NCI-H345 treated with DMSO at 0.1 percent for 48 hours (cell line): ENCODE measurements at regions not wholly inside any gene's neighbourhood (a gene's known extent, or its start where the extent isn't known, plus 50 kb on each side); places are given as distances from the start of the nearest gene placed in this dataset.
"Not testable (repeated sequence)": the region's sequence is repeated elsewhere in the genome, so short reads cannot be mapped to it uniquely, and the experiment has no call there.

Experiments used
- DNase-seq: peaks from one replicate; lab custom pipeline; 2025; ENCODE audit not compliant: unreplicated experiment; lab: John Stamatoyannopoulos, UW

DNA sequence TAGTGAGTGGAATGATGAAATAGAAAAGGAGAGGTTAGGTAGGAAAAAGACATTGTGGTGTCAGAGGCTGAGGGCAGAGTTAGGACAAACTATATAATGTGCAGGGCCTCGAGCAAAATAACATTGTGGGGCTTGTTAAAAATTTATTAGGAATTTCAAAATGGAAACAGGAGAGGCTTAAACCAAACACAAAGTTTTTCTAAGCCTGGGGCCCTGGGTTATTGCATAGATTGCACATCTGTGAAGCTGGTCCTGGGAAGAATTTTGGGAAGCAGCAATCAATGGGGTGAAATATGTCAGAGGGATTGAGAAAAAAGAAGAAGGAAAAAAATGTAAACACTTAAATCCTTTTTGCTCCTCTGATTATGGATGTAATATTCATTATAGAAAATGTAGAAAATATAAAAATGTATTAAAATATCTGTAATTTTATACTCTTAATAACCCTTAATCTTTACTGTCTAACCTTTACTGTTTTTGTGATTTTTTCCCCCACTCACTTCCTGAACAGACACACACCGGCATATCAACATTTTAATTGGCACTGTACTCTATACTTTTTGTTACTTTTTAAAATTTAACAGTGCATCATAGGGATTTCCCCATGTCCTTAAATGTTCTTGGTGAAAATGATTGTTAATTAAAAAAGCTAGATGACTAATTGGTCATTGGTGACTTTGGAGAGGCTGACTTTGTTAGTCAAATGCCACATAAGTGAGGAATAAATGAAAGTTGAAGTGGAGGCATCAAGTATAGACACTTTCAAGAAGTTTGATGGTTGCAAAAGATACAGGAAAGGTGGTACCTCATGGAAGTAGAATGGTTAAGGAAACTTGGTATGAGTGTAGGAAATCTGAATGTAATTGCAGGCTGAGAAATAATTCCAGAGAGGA lies 183.4 kb downstream of the NFKBIZ start:
- no peak for DNase-seq

- no peak for DNase-seq
Measured at GRCh38 chr3:102034639-102035451, 185.5 kb downstream of the NFKBIZ start.

GRCh38 chr3:102036017-102036416 lies 186.7 kb downstream of the NFKBIZ start:
- DNase-seq, result no peak

- DNase-seq, result no peak
Measured at GRCh38 chr3:102036472-102036871, 187.2 kb downstream of the NFKBIZ start.

DNA sequence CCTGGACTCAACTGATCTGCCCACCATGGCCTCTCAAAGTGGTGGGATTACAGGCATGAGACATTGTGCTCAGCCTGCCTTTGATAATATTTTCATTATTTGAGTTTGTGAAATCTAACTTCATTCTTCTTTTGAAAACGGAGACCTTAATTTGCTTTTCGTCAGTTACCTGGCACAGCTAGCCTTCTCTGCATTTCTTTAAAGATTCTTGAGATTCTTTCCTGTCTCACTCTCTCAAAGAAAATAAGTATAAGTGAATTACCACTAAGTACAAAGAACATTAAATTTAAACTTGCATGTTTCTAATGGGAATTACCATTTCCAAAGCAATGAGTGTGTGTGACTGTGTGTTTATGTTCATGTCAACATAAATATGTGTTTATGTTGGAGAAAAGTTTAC lies 187.9 kb downstream of the NFKBIZ start:
- DNase-seq, result no peak

- no peak for DNase-seq
Measured at GRCh38 chr3:102037791-102038190, 188.5 kb downstream of the NFKBIZ start.

GRCh38 chr3:102038477-102039142 lies 189.3 kb downstream of the NFKBIZ start:
- DNase-seq, result no peak

DNA sequence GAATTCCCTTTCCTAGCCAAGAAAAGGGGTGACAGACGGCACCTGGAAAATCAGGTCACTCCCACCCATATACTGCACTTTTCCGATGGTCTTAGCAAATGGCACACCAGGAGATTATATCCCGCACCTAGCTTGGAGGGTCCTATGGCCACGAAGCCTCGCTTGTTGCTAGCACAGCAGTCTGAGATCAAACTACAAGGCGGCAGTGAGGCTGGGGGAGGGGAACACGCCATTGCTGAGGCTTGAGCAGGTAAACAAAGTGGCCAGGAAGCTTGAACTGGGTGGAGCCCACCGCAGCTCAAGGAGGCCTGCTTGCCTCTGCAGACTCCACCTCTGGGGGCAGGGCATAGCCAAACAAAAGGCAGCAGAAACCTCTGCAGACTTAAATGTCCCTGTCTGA lies 190.8 kb downstream of the NFKBIZ start:
- DNase-seq, result not testable (repeated sequence)

DNA sequence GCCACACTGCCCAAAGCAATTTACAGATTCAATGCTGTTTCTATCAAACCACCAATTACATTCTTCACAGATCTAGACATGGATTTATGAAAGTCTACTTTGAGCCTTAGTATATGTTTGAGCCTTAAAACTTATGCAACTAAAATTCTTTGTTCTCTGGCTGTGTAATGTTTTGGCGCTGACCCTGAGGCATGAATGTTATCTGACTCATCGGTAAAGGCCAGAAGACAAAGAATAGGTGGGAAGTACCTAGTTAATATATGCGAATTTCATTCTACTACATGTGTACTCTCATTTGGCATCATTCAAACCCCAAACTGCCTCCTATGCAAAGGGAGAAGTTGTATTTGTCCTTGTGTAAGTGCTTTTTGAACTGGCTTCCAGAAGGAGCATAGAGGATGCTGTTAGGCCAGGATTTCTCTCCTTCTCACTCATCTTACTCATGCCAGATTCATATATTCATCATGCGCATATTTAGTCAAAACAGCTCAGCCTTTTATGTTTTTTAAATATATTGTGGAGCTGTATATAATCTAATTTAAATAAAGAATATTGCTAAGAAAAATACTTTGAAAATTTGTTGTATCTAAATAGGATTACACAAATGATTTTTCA lies 204.2 kb downstream of the NFKBIZ start:
- no peak for DNase-seq

- no peak for DNase-seq
Measured at GRCh38 chr3:102054543-102055080, 205.3 kb downstream of the NFKBIZ start.

DNA sequence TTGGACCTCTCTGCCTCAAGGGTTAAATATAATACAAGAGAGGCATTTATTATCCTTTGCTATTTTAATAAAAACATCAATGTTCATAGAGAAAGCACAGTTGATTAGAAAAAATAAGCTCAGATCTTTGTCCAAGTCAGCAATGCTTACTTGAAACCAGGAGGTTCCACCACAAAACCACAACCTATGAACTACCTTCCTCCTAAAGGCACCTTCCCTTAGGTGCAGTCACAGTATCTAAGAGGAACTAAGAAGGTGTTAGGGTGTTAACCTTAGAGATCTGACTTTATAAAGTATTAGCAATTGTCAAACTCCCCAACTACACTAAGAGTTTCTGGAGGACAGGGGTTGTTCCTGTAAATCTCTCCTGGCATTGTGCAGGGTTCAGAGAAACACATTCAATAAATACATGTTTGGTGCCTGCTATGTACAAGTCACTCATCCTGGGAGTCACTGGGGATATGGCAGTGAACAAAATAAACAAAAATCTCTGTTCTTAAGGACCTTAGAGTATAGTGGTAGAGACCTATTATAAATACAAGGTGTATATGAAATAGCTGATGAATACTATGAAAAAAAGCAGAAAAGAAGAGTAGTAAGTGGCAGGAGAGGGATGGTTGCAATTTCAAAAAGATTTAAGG lies 208.6 kb downstream of the NFKBIZ start:
- no peak for DNase-seq

DNA sequence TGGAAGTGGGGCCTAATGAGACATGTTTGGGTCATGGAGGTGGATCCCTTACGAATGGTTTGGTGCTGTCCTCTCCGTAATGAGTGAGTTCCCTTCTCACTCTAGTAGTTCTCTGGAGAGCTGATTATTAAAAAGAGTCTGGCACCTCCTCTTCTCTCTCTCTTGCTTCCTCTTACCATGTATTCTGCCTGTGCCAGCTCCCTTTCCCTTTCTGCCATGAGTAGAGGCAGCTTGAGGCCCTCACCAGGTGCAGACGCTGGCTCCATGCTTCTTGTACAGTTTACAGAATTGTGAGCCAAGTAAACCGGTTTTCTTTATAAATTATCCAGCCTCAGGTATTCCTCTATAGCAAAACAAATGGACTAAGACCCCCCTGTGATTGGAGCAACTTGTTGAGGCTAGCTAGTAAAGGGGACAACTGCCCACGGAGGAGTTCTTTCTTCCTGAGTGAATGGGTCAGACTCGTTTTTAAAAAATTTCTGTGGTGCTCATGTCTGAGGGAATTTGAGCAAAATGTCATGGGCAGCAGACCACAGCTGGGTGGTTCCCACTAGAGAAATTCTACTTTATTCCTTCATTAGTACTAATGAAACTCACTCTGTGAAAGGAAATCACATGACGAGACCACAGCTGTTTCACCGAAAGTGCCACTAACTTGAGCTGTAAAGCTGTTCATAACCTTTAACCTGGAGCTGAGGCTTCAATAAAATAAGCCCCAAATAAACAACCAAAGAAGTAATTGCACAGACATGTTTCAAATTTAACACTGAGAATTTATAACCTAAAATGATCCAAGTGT lies 210.0 kb downstream of the NFKBIZ start:
- DNase-seq, result no peak

- no peak for DNase-seq
Measured at GRCh38 chr3:102060814-102061213, 211.5 kb downstream of the NFKBIZ start.

GRCh38 chr3:102063572-102063971 lies 214.3 kb downstream of the NFKBIZ start:
- no peak for DNase-seq

GRCh38 chr3:102066470-102066869 lies 217.2 kb downstream of the NFKBIZ start:
- no peak for DNase-seq

DNA sequence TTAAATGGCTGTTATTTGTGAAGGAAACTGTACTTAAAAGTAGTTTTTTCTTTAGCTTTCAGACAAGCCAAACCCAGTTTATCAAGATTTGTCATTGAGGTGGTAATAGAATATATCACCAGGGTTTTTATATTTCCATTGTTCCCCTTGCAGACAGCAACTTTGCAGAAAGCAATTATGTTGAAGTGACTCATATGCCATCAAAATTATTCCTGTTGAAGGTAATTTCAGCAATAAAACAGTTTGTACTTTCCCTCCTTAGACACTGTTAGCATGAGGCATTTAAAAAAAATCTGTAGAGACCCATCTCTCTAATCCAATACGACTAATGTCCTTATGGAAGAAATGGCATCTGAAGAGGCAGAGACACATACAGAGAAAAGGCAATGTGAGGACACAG lies 219.0 kb downstream of the NFKBIZ start:
- no peak for DNase-seq

DNA sequence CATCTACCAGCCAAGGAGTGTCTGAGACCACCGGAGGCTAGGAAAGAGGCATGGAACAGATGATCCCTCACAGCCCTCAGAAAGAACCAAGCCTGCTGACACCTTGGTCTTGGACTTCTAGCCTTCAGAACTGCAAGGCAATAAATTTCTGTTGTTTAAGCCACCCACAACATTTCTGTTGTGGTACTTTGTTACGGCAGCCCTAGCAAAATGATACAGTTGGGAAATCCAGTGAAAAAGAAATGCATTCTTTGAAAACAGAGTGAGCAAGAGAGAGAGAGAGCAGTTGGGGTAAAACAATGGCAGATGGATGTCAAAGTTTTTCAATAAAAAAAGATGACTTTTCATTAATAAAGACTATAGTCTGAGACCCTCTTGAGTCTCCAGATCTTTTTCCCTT lies 219.4 kb downstream of the NFKBIZ start:
- no peak for DNase-seq

- DNase-seq, result no peak
Measured at GRCh38 chr3:102069211-102069662, 219.9 kb downstream of the NFKBIZ start.

- no peak for DNase-seq
Measured at GRCh38 chr3:102074946-102075345, 225.6 kb downstream of the NFKBIZ start.
